OCI-LY7 (cell line): ENCODE measurements at regions not wholly inside any gene's neighbourhood (a gene's known extent, or its start where the extent isn't known, plus 50 kb on each side); places are given as distances from the start of the nearest gene placed in this dataset.

Source experiments
- BruUV-seq: library from RNA; stranded (reverse); fragments of 400-500 nt; replicated peaks from 2 replicates; lab custom pipeline; 2021; lab: Mats Ljungman, UMichigan
- CTCF ChIA-PET: fragments of 300-600 bp; sonication (Branson Sonifier 250); formaldehyde crosslinking; loops from one replicate; lab custom pipeline; 2022; ENCODE audit warnings: antibody characterized with exemption; ENCODE audit not compliant: unreplicated experiment; lab: Charles Lee
- POLR2A ChIA-PET: fragments of 300-600 bp; sonication (Branson Sonifier 250); formaldehyde crosslinking; loops from one replicate; lab custom pipeline; 2022; ENCODE audit warnings: antibody characterized with exemption; lab: Charles Lee
- DNase-seq: peaks from one replicate; pipeline ENCODE4 v3.0.0-alpha.2; 2015; ENCODE audit warnings: low spot score
- H2AFZ ChIP-seq: fragments of 200-600 bp; sonication (generic), shearing (Covaris generic); 2 replicates; pipeline ENCODE4 v1.6.1; 2014; ENCODE audit warnings: mild to moderate bottlenecking, antibody characterized with exemption, low read length, moderate library complexity
- H3K27ac ChIP-seq: fragments of 200-600 bp; sonication (generic); 2 replicates; pipeline ENCODE4 v1.5.1; 2014; ENCODE audit warnings: mixed run types, low read depth, mild to moderate bottlenecking, moderate library complexity, low read length, inconsistent platforms; ENCODE audit not compliant: poor library complexity, severe bottlenecking
- H3K36me3 ChIP-seq: fragments of 200-600 bp; sonication (generic); 2 replicates; pipeline ENCODE4 v1.6.1; 2014; ENCODE audit warnings: mild to moderate bottlenecking, antibody characterized with exemption, low read length, moderate library complexity, mixed read lengths; ENCODE audit not compliant: insufficient read depth
- H3K4me1 ChIP-seq: fragments of 200-600 bp; sonication (generic); 2 replicates; pipeline ENCODE4 v1.5.1; 2014; ENCODE audit warnings: mild to moderate bottlenecking, low read length; ENCODE audit not compliant: insufficient read depth, poor library complexity, severe bottlenecking
- H3K4me2 ChIP-seq: fragments of 200-600 bp; sonication (generic); 2 replicates; pipeline ENCODE4 v1.6.1; 2014; ENCODE audit warnings: mild to moderate bottlenecking, low read length
- H3K4me3 ChIP-seq: fragments of 200-600 bp; sonication (generic); 2 replicates; pipeline ENCODE4 v1.5.1; 2014; ENCODE audit warnings: mild to moderate bottlenecking, low read depth, low read length; ENCODE audit not compliant: poor library complexity, severe bottlenecking
- H3K79me2 ChIP-seq: fragments of 200-600 bp; sonication (generic); 2 replicates; pipeline ENCODE4 v1.6.1; 2016; ENCODE audit warnings: low read depth, mild to moderate bottlenecking, low read length, moderate library complexity, mixed read lengths; ENCODE audit not compliant: insufficient read depth
- H3K9me2 ChIP-seq: fragments of 200-600 bp; sonication (generic); 2 replicates; pipeline ENCODE4 v1.6.1; 2016; ENCODE audit warnings: mild to moderate bottlenecking, low read length, mixed read lengths; ENCODE audit not compliant: insufficient read depth
- H3K9me3 ChIP-seq: fragments of 200-600 bp; sonication (generic); 2 replicates; pipeline ENCODE4 v1.6.1; 2014; ENCODE audit warnings: mild to moderate bottlenecking, mixed run types, low read length, mixed read lengths
- H4K20me1 ChIP-seq: fragments of 200-600 bp; sonication (generic); 2 replicates; pipeline ENCODE4 v1.6.1; 2014; ENCODE audit warnings: mild to moderate bottlenecking, antibody characterized with exemption, low read length, moderate library complexity, mixed read lengths; ENCODE audit not compliant: insufficient read depth
- CTCF ChIP-seq: fragments of 200-600 bp; sonication (generic); conservative IDR thresholded peaks from 2 replicates; pipeline ENCODE4 v1.5.1; 2014; ENCODE audit warnings: mild to moderate bottlenecking, antibody characterized with exemption, low read length, moderate library complexity, mixed read lengths
- EZH2phosphoT487 ChIP-seq: fragments of 200-600 bp; sonication (generic); IDR thresholded peaks from 2 replicates; pipeline ENCODE4 v1.6.1; 2018; ENCODE audit warnings: low read depth, borderline replicate concordance, mild to moderate bottlenecking, mixed run types, antibody characterized with exemption, low read length, moderate library complexity, mixed read lengths
- intact Hi-C: fragments of 100-400 bp; cut with micrococcal nuclease; formaldehyde crosslinking; loops from one replicate; pipeline ENCODE4 v1.10.0; 2022; ENCODE audit not compliant: unreplicated experiment

- Histone ChIP-seq H3K36me3 (no peaks in the 10 kb centered on the region), H2AFZ (no peak overlapping the region), H3K9me3 (no peaks in the 10 kb centered on the region), H3K79me2 (no peaks in the 10 kb centered on the region), H3K9me2 (no peaks in the 10 kb centered on the region), H3K4me2 (no peak overlapping the region), H3K4me3 (no peak overlapping the region), H4K20me1 (no peaks in the 10 kb centered on the region), H3K4me1 (no peaks in the 10 kb centered on the region), H3K27ac (no peak overlapping the region)
- ChIA-PET CTCF (no interaction called here), POLR2A (no interaction called here)
- no TSS peak for BruUV-seq
- DNase-seq, result no peak
- TF ChIP-seq EZH2phosphoT487 (no peak), CTCF (no peak)
- intact Hi-C loops, result no loop called here
Measured at GRCh38 chr12:67391656-67392055, 122.5 kb downstream of the CAND1 start.

- Histone ChIP-seq H4K20me1 (no peaks in the 10 kb centered on the region), H3K9me3 (no peaks in the 10 kb centered on the region), H3K9me2 (no peaks in the 10 kb centered on the region), H3K27ac (no peak overlapping the region), H3K4me2 (no peak overlapping the region), H3K79me2 (no peaks in the 10 kb centered on the region), H3K36me3 (no peaks in the 10 kb centered on the region), H2AFZ (no peak overlapping the region), H3K4me1 (no peaks in the 10 kb centered on the region), H3K4me3 (no peak overlapping the region)
- TF ChIP-seq EZH2phosphoT487 (no peak), CTCF (no peak)
- intact Hi-C loops, result no loop called here
- ChIA-PET POLR2A (no interaction called here), CTCF (no interaction called here)
- BruUV-seq, result no TSS peak
- DNase-seq, result no peak
Measured at GRCh38 chr12:67394550-67394949, 125.4 kb downstream of the CAND1 start.

GRCh38 chr12:67400742-67401141, 131.6 kb downstream of the CAND1 start:
- Histone ChIP-seq H3K27ac (no peak overlapping the region), H3K79me2 (no peaks in the 10 kb centered on the region), H4K20me1 (no peaks in the 10 kb centered on the region), H3K4me2 (no peak overlapping the region), H3K4me1 (no peaks in the 10 kb centered on the region), H2AFZ (no peak overlapping the region), H3K4me3 (no peak overlapping the region), H3K9me3 (no peaks in the 10 kb centered on the region), H3K9me2 (no peaks in the 10 kb centered on the region), H3K36me3 (no peaks in the 10 kb centered on the region)
- CTCF ChIA-PET, result no interaction called here
- POLR2A ChIA-PET, result interaction anchor here (0.6 kb wide), 1 partner anchor 597 kb away, joined by 3 read pairs; no protein-coding TSS in a partner anchor
- intact Hi-C loops, result no loop called here
- DNase-seq, result no peak
- no peak for TF ChIP-seq CTCF
- no peak for TF ChIP-seq EZH2phosphoT487
- no TSS peak for BruUV-seq
